GM12872 (cell line): ENCODE measurements at regions not wholly inside any gene's neighbourhood (a gene's known extent, or its start where the extent isn't known, plus 50 kb on each side); places are given as distances from the start of the nearest gene placed in this dataset.

Source experiments
- TF ChIP-seq, protein P1 (sequence below): IDR thresholded peaks from 3 replicates; pipeline ENCODE4 v1.5.1; 2011; ENCODE audit warnings: low read depth, mild to moderate bottlenecking, low read length, moderate library complexity; ENCODE audit not compliant: insufficient read depth

GRCh38 chr4:30837131-30837539 lies 117.0 kb downstream of the PCDH7 start:
- TF ChIP-seq, protein P1, sequence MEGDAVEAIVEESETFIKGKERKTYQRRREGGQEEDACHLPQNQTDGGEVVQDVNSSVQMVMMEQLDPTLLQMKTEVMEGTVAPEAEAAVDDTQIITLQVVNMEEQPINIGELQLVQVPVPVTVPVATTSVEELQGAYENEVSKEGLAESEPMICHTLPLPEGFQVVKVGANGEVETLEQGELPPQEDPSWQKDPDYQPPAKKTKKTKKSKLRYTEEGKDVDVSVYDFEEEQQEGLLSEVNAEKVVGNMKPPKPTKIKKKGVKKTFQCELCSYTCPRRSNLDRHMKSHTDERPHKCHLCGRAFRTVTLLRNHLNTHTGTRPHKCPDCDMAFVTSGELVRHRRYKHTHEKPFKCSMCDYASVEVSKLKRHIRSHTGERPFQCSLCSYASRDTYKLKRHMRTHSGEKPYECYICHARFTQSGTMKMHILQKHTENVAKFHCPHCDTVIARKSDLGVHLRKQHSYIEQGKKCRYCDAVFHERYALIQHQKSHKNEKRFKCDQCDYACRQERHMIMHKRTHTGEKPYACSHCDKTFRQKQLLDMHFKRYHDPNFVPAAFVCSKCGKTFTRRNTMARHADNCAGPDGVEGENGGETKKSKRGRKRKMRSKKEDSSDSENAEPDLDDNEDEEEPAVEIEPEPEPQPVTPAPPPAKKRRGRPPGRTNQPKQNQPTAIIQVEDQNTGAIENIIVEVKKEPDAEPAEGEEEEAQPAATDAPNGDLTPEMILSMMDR, result no peak

- TF ChIP-seq, protein P1, result no peak
These were observed 117.7 kb downstream of the PCDH7 start for GRCh38 chr4:30837861-30838260.

DNA sequence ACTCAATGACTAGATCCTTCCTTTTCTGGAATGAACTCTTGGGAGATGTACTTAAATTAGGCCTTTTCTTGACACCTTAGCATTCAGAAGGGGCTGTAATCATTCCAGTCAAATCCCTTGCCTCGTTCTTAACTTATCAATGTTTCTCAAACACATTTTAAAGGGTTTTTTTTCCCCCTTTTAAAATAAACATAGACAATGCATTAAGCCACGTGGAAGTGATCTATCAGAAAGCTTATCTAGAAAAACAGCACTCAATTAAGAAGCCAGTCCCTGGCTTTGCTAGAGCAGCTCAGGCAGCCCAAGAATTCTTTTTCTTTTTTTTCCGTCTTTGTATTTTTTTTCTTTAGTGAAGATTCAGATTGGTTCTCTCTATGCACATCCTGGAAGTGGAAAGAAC lies 118.2 kb downstream of the PCDH7 start:
- TF ChIP-seq, protein P1, result no peak

DNA sequence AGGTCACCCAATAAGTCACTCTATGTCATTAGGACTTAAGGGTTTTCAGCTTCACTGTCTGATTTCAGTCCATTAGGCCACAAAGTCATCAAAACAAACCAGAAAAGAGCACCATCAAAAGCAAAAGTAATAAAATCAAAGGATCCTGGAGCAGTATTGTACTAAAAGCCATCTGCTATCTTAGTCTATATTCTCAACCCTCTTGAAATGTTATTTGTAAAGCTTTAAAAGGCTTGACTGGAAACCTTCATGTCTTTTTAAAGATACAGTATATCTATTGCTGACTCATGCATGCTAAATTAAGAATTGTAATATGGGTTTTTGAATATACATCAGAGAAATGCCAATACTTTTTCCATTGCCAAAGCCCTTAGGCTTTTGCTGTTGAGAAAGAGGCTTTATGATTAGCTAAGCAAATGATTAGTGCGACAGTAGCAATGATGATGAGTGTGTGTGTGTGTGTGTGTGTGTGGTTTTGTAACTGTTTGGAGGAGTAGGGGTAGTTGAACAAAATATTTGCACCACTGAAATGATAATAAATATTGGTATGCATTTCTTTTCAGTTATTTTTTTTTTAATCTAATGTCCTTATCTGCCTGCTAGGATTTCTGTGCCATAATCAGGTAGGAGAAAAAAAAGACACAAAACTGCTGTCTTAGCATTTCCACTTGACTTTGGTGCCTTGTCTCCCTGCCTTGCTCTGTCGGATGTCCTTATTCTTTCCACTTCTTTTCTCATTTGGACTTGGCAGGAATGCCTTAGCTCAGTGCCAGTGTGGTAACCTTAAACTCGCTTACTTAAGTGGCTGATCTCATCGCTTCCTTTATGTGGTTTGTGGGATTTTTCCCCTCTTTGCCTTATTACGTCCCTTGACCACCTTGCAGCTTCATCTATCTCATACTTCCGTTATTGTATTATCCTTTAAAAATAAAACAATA lies 119.7 kb downstream of the PCDH7 start:
- TF ChIP-seq, protein P1, result no peak

GRCh38 chr4:30840571-30840970 lies 120.4 kb downstream of the PCDH7 start:
- TF ChIP-seq, protein P1, result no peak

DNA sequence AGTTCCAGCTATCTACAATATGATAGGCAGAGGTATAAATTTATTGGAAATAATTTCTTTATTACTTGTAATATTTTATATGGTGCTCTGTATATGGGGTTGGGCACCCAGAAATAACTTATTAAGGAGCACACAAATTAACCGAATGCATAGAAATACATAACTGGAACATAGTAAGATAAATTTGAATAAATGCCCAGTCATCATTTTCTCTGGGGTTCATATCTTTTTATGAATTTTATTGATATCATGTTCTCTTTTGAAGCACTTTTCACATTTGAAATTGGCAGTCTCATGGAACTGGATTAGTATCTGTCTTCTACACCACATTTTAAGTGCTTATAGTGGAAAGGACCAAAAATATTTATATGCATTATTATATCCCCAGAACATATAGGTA lies 122.0 kb downstream of the PCDH7 start:
- TF ChIP-seq, protein P1, result no peak

GRCh38 chr4:30842689-30843088 lies 122.5 kb downstream of the PCDH7 start:
- TF ChIP-seq, protein P1, result no peak
